ENCODE measurements at regions not wholly inside any gene's neighbourhood (a gene's known extent, or its start where the extent isn't known, plus 50 kb on each side); places are given as distances from the start of the nearest gene placed in this dataset.

DNA sequence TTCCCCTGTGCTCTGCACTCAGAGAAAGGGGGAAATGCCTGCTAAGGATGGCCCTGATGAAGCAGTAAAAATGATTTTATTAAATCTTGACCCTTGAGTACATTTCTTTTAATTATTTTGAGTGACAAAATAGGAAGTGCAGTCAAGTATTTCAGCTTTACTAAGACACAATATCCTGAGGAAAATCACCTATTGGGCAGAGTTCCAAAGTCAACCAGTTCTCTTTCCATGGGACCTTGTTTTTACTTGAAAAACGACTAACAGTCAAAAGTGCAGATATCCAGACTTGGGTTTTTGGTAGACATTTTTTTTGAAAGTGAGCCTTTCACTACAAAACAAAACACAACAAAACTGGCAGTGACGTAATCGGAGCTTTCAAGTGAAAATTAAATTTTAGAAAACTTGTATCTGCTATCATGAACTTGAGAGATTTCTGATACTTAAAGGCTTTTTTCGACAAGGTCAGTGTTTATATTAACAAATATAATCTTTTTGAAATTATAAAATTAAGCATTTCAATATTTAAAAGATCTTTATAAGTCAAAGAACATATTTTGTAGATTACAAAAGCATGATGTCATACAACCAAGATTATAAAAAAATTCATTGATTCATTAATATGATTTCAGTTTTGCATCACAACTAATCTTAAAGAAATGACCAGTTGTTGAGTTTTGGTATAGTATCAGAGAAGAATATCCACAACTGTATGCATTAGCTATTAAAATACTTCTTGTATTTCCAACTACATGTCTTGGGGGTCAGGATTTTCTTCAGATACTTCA lies 513.8 kb upstream of the AKR1E2 start:
- H3K27me3 ChIP-seq (ENCODE audit: insufficient read depth, low read length) = no peaks in the 10 kb centered on the region
- H3K4me1 ChIP-seq (ENCODE audit: insufficient read depth, low read length) = no peaks in the 10 kb centered on the region
- H3K4ac ChIP-seq (ENCODE audit: low read depth, low read length) = no peak overlapping the region
- H3K23me2 ChIP-seq (ENCODE audit: insufficient read length, low read depth, low read length, poor library complexity, severe bottlenecking) = no peaks in the 10 kb centered on the region
- no peak overlapping the region for H3T11ph ChIP-seq (ENCODE audit: low read length)
- H2BK20ac ChIP-seq (ENCODE audit: low read depth, low read length, poor library complexity, severe bottlenecking) = no peak overlapping the region
- DNase-seq = no peak
- Mint-ChIP-seq H3K36me3 (ENCODE audit: insufficient read depth in 1 of 3, low read depth in 3 of 3) (no peaks in the 10 kb centered on the region), H3K27me3 (ENCODE audit: low read depth) (no peaks in the 10 kb centered on the region), H3K4me1 (no peaks in the 10 kb centered on the region), H3K27ac (no peak overlapping the region), H3K4me3 (no peak overlapping the region), H3K9me3 (no peaks in the 10 kb centered on the region)
- H4K91ac ChIP-seq (ENCODE audit: insufficient read length, low read depth, low read length) = no peak overlapping the region
- no peak overlapping the region for H4K5ac ChIP-seq (ENCODE audit: insufficient read length, low read depth, low read length)
- no peak overlapping the region for H3K9ac ChIP-seq (ENCODE audit: extremely low read depth, insufficient read length, low read length)
- no peaks in the 10 kb centered on the region for H3K79me1 ChIP-seq (ENCODE audit: insufficient read depth, low read depth, low read length, poor library complexity, severe bottlenecking)
- H2BK12ac ChIP-seq (ENCODE audit: insufficient read length, low read depth, low read length) = no peak overlapping the region
- no peaks in the 10 kb centered on the region for H4K20me1 ChIP-seq (ENCODE audit: control insufficient read depth, insufficient read depth, insufficient read length)
- H4K8ac ChIP-seq (replicated peaks; ENCODE audit: insufficient read length, low read depth, low read length) = no peak overlapping the region
- H2AK5ac ChIP-seq (ENCODE audit: insufficient read length, low read length) = no peak overlapping the region
- no peak overlapping the region for H3K4me2 ChIP-seq (ENCODE audit: insufficient read depth, insufficient read length, low read length)
- no peak overlapping the region for H3K56ac ChIP-seq (ENCODE audit: insufficient read length, low read depth, low read length)
- no peak overlapping the region for H2BK120ac ChIP-seq (ENCODE audit: low read depth, low read length, poor library complexity, severe bottlenecking)
- no peaks in the 10 kb centered on the region for H3K9me3 ChIP-seq (ENCODE audit: control insufficient read depth, low read depth, low read length)
- no peak overlapping the region for H2BK15ac ChIP-seq (ENCODE audit: low read depth, low read length)
- no peak overlapping the region for H2BK5ac ChIP-seq (ENCODE audit: insufficient read length, low read length)
- no peak overlapping the region for H3K14ac ChIP-seq (ENCODE audit: insufficient read depth, low read length)
- no CpG with 5 or more reads among the region's 4 CpGs for WGBS (ENCODE audit: extremely low coverage, insufficient read length, low lambda C conversion rate)
- no peak overlapping the region for H2AFZ ChIP-seq (ENCODE audit: low read length)
- no peak overlapping the region for H3K27ac ChIP-seq (ENCODE audit: insufficient read length, low read depth, low read length)
- H3K79me2 ChIP-seq (ENCODE audit: insufficient read depth, low read length) = no peaks in the 10 kb centered on the region
- TF ChIP-seq, protein P1, sequence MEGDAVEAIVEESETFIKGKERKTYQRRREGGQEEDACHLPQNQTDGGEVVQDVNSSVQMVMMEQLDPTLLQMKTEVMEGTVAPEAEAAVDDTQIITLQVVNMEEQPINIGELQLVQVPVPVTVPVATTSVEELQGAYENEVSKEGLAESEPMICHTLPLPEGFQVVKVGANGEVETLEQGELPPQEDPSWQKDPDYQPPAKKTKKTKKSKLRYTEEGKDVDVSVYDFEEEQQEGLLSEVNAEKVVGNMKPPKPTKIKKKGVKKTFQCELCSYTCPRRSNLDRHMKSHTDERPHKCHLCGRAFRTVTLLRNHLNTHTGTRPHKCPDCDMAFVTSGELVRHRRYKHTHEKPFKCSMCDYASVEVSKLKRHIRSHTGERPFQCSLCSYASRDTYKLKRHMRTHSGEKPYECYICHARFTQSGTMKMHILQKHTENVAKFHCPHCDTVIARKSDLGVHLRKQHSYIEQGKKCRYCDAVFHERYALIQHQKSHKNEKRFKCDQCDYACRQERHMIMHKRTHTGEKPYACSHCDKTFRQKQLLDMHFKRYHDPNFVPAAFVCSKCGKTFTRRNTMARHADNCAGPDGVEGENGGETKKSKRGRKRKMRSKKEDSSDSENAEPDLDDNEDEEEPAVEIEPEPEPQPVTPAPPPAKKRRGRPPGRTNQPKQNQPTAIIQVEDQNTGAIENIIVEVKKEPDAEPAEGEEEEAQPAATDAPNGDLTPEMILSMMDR (conservative IDR thresholded peaks at IDR 0.05) = no peak
- H3K18ac ChIP-seq (ENCODE audit: insufficient read length, low read depth, low read length) = no peak overlapping the region
- H3K23ac ChIP-seq (ENCODE audit: insufficient read length, low read depth, low read length) = no peak overlapping the region
